ENCODE measurements at regions not wholly inside any gene's neighbourhood (a gene's known extent, or its start where the extent isn't known, plus 50 kb on each side); places are given as distances from the start of the nearest gene placed in this dataset.

DNA sequence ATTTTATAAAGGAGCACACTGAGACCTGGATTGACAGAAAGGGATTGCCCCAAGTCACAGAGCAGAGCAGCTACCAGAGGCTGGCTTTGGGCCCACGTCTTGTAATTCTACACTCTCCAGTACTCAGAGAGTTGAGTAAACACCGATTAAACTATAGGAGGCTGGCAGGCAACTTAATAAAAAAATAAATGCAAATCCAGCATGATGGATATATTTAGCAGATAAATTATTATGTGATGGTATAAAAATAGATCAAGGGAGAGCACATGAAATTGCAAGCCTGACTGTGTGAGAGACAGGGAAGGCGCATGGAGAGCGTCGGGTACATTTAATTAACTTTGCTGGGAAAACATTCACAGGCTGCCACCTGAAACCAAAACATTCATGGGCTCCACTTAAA is 87.7 kb upstream of the CCL2 start:
- Histone ChIP-seq H3K4me2 (ENCODE audit: insufficient read depth, low read length) (no peak overlapping the region), H4K20me1 (ENCODE audit: insufficient read depth, low read length) (no peaks in the 10 kb centered on the region), H3K4me1 (ENCODE audit: insufficient read depth, low read length) (no peaks in the 10 kb centered on the region), H3K9me3 (ENCODE audit: low read depth, low read length) (no peaks in the 10 kb centered on the region), H2AFZ (ENCODE audit: low read length) (no peak overlapping the region), H3K27me3 (ENCODE audit: insufficient read depth, low read length) (peaks cover 4% of the 10 kb centered on the region), H3K27ac (ENCODE audit: low read depth, low read length) (no peak overlapping the region), H3K79me2 (ENCODE audit: insufficient read depth, low read length) (no peaks in the 10 kb centered on the region), H3K4me3 (ENCODE audit: insufficient read depth, low read length) (no peak overlapping the region), H3K36me3 (ENCODE audit: insufficient read depth, low read length) (no peaks in the 10 kb centered on the region)
- DNase-seq (ENCODE audit: insufficient read length, low spot score, missing footprints), result no peak
- TF ChIP-seq, protein P1, sequence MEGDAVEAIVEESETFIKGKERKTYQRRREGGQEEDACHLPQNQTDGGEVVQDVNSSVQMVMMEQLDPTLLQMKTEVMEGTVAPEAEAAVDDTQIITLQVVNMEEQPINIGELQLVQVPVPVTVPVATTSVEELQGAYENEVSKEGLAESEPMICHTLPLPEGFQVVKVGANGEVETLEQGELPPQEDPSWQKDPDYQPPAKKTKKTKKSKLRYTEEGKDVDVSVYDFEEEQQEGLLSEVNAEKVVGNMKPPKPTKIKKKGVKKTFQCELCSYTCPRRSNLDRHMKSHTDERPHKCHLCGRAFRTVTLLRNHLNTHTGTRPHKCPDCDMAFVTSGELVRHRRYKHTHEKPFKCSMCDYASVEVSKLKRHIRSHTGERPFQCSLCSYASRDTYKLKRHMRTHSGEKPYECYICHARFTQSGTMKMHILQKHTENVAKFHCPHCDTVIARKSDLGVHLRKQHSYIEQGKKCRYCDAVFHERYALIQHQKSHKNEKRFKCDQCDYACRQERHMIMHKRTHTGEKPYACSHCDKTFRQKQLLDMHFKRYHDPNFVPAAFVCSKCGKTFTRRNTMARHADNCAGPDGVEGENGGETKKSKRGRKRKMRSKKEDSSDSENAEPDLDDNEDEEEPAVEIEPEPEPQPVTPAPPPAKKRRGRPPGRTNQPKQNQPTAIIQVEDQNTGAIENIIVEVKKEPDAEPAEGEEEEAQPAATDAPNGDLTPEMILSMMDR (IDR thresholded peaks at IDR 0.05; ENCODE audit: extremely low read depth, low read depth, low read length), result no peak

DNA sequence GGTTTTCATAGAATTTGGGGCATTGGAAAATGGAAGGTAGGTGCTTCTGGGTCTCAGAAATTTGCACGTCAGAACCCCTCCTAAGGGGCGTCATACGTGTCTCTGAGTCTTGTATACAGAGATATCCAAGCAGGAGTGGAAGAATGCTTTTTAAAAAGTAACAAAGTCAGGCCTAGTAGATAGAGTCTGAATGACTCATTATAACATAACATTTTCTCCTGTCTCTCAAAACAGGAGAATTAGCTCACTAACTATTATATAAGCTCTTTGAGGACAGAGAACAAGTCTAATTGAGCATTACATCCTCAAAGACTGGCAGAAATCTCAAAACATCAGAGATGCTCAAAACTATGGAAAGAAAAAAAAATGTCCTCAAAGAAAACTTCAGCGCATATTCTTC is 86.1 kb upstream of the CCL2 start:
- Histone ChIP-seq H3K4me2 (ENCODE audit: insufficient read depth, low read length) (no peak overlapping the region), H3K36me3 (ENCODE audit: insufficient read depth, low read length) (no peaks in the 10 kb centered on the region), H3K79me2 (ENCODE audit: insufficient read depth, low read length) (no peaks in the 10 kb centered on the region), H3K4me3 (ENCODE audit: insufficient read depth, low read length) (no peak overlapping the region), H3K27ac (ENCODE audit: low read depth, low read length) (no peak overlapping the region), H3K9me3 (ENCODE audit: low read depth, low read length) (no peaks in the 10 kb centered on the region), H4K20me1 (ENCODE audit: insufficient read depth, low read length) (no peaks in the 10 kb centered on the region), H2AFZ (ENCODE audit: low read length) (no peak overlapping the region), H3K27me3 (ENCODE audit: insufficient read depth, low read length) (peaks cover 4% of the 10 kb centered on the region), H3K4me1 (ENCODE audit: insufficient read depth, low read length) (no peaks in the 10 kb centered on the region)
- TF ChIP-seq, protein P1 (IDR thresholded peaks at IDR 0.05; ENCODE audit: extremely low read depth, low read depth, low read length), result no peak
- peak; percentile 58 for DNase-seq (ENCODE audit: insufficient read length, low spot score, missing footprints)

DNA sequence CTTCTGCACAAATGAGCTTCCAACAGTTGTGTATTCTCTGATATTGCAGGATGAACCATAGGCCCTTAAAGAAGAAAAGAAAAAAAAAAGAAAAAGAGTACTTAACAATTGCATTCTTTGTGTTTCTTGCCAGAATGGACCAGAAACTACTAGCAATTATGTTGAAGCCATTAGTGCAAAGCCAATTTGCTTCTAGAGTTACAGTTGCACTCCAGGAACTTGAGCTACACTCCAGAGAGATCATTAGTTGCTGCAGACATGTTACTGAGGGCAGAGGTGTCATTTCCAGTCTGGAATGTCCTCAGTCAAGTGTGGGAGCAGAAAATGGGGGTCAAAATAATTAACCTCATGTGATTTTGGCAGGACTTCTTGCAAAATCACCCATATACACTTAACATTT is 85.6 kb upstream of the CCL2 start:
- DNase-seq (ENCODE audit: insufficient read length, low spot score, missing footprints), result no peak
- H3K4me3 ChIP-seq (ENCODE audit: insufficient read depth, low read length), result no peak overlapping the region
- H3K9me3 ChIP-seq (ENCODE audit: low read depth, low read length), result no peaks in the 10 kb centered on the region
- H4K20me1 ChIP-seq (ENCODE audit: insufficient read depth, low read length), result no peaks in the 10 kb centered on the region
- no peaks in the 10 kb centered on the region for H3K4me1 ChIP-seq (ENCODE audit: insufficient read depth, low read length)
- no peaks in the 10 kb centered on the region for H3K79me2 ChIP-seq (ENCODE audit: insufficient read depth, low read length)
- H3K36me3 ChIP-seq (ENCODE audit: insufficient read depth, low read length), result no peaks in the 10 kb centered on the region
- TF ChIP-seq, protein P1 (IDR thresholded peaks at IDR 0.05; ENCODE audit: extremely low read depth, low read depth, low read length), result no peak
- no peak overlapping the region for H2AFZ ChIP-seq (ENCODE audit: low read length)
- no peak overlapping the region for H3K27ac ChIP-seq (ENCODE audit: low read depth, low read length)
- H3K4me2 ChIP-seq (ENCODE audit: insufficient read depth, low read length), result no peak overlapping the region
- peaks cover 3% of the 10 kb centered on the region for H3K27me3 ChIP-seq (ENCODE audit: insufficient read depth, low read length)

DNA sequence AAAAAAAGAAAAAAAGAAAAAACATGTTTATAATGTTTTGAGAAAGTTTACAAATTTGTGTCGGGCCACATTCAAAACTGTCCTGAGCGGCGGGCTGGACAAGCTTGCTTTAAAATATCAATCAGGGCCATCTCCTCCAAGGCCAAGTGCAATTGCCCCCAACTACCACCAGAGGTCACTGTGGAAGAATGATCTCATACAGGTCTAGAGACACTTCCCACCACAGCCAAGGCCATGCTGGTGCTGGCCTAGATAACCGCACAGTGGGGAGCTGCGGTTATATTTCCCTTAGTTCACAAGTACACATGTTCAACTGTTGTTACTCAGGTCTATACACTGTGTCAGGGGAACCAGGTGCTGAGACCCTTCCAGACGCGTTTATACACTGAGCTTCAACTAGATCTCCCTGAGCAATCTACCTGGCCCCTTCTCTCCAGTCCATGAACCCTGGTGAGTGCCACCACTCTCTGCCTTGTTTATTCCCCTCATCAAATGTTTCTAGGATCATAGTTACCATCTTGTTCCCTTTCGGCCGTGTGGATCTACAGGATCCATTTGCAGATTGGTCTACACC is 83.8 kb upstream of the CCL2 start:
- Histone ChIP-seq H3K27ac (ENCODE audit: low read depth, low read length) (no peak overlapping the region), H3K4me3 (ENCODE audit: insufficient read depth, low read length) (no peak overlapping the region), H3K9me3 (ENCODE audit: low read depth, low read length) (no peaks in the 10 kb centered on the region), H3K27me3 (ENCODE audit: insufficient read depth, low read length) (no peaks in the 10 kb centered on the region), H3K79me2 (ENCODE audit: insufficient read depth, low read length) (no peaks in the 10 kb centered on the region), H2AFZ (ENCODE audit: low read length) (no peak overlapping the region), H3K36me3 (ENCODE audit: insufficient read depth, low read length) (no peaks in the 10 kb centered on the region), H3K4me2 (ENCODE audit: insufficient read depth, low read length) (no peak overlapping the region), H3K4me1 (ENCODE audit: insufficient read depth, low read length) (no peaks in the 10 kb centered on the region), H4K20me1 (ENCODE audit: insufficient read depth, low read length) (no peaks in the 10 kb centered on the region)
- TF ChIP-seq, protein P1 (IDR thresholded peaks at IDR 0.05; ENCODE audit: extremely low read depth, low read depth, low read length), result peak; percentile 84
- DNase-seq (ENCODE audit: insufficient read length, low spot score, missing footprints), result no peak
